Omental fat pad (tissue), 3 donors: ENCODE measurements at regions not wholly inside any gene's neighbourhood (a gene's known extent, or its start where the extent isn't known, plus 50 kb on each side); places are given as distances from the start of the nearest gene placed in this dataset.

Experiments
- ATAC-seq: fragments of 150-250 bp; one replicate; pipeline ENCODE4 v1.9.1; 2016; ENCODE audit warnings: mild to moderate bottlenecking, moderate library complexity; ENCODE audit not compliant: low FRiP score
- DNase-seq: peaks from one replicate; pipeline ENCODE4 v3.0.0-alpha.2; 2019; ENCODE audit warnings: low spot score
- TF ChIP-seq, protein P1 (sequence below), 3 donors: fragments of 450-650 bp; IDR thresholded peaks; one replicate each; pipeline ENCODE4 v1.5.1; 2016 to 2017; ENCODE audit warnings: antibody characterized with exemption in 3 of 3, mild to moderate bottlenecking in 3 of 3, moderate library complexity in 2 of 3

DNA sequence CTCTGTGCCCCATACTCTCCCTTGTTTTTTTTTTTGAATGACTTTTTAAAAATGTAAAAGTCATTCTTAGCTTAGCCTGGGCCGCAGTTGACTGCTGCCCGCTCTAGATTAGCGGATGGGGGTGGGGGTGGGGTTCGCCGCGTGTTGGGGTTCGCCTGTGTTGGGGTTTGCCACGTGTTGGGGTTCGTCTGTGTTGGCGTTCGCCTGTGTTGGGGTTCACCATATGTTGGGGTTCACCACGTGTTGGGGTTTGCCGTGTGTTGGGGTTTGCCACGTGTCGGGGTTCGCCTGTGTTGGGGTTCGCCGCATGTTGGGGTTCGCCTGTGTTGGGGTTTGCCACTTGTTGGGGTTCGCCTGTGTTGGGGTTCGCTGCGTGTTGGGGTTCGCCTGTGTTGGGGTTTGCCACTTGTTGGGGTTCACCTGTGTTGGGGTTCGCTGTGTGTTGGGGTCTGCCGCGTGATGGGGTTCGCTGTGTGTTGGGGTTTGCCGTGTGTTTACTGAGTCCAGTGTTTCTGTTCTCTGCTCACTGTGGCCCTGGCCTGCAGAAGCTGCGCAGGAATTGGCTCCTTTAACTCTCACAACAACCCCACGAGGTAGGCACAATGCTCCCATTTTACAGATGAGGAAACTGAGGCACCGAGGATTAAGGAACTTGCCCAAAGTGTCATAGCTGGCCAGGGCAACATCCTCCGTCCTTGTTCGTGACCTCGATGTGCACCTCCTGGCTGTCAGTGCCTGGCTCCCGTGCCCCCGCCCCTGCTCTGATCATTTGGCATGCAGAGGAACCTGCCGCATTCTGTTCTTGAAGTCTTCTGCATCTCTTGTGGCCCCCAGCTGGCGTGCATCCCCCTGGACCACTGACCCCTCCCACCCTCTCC is 96.6 kb upstream of the CIBAR2 start:
- DNase-seq (no peak), ATAC-seq (no peak)
- TF ChIP-seq, protein P1, sequence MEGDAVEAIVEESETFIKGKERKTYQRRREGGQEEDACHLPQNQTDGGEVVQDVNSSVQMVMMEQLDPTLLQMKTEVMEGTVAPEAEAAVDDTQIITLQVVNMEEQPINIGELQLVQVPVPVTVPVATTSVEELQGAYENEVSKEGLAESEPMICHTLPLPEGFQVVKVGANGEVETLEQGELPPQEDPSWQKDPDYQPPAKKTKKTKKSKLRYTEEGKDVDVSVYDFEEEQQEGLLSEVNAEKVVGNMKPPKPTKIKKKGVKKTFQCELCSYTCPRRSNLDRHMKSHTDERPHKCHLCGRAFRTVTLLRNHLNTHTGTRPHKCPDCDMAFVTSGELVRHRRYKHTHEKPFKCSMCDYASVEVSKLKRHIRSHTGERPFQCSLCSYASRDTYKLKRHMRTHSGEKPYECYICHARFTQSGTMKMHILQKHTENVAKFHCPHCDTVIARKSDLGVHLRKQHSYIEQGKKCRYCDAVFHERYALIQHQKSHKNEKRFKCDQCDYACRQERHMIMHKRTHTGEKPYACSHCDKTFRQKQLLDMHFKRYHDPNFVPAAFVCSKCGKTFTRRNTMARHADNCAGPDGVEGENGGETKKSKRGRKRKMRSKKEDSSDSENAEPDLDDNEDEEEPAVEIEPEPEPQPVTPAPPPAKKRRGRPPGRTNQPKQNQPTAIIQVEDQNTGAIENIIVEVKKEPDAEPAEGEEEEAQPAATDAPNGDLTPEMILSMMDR (IDR thresholded peaks at IDR 0.05): no peak

DNA sequence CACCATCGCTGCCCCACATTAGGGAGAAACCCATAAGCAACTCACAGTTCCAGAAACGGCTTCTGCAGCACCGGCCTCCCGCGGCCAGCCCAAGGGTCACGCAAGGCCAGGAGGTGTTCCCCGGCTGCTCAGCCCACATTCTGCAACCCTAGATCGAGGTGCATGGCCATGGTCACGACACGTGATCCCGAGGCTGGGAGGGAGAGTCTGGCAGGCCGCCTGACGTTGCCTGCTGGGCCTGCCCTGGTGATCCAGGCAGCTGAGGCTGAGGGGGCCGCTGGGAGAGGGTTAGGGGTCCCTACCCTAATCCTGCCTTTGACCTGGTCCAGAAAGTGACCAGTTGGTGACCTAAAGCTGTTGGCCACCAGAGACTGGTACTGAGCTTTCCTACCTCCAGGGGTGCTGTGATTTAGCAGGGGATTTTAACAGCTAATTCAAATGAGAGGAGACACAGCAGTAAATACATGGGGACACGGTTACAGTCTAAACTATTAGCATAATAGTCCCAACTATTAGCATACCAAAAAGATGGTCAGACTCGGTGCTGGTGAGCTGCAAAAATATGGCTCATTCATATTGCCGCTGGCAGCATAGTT is 97.4 kb upstream of the CIBAR2 start:
- ATAC-seq (no peak), DNase-seq (no peak)
- TF ChIP-seq, protein P1 (IDR thresholded peaks at IDR 0.05): no peak

GRCh38 chr16:85210423-85211169 is 98.3 kb upstream of the CIBAR2 start:
- no peak for DNase-seq
- ATAC-seq: no peak
- TF ChIP-seq, protein P1 (IDR thresholded peaks at IDR 0.05): no peak

- TF ChIP-seq, protein P1 (IDR thresholded peaks at IDR 0.05): no peak
- no peak for ATAC-seq
- no peak for DNase-seq
Observed at GRCh38 chr16:85211271-85211801, 99.1 kb upstream of the CIBAR2 start.

DNA sequence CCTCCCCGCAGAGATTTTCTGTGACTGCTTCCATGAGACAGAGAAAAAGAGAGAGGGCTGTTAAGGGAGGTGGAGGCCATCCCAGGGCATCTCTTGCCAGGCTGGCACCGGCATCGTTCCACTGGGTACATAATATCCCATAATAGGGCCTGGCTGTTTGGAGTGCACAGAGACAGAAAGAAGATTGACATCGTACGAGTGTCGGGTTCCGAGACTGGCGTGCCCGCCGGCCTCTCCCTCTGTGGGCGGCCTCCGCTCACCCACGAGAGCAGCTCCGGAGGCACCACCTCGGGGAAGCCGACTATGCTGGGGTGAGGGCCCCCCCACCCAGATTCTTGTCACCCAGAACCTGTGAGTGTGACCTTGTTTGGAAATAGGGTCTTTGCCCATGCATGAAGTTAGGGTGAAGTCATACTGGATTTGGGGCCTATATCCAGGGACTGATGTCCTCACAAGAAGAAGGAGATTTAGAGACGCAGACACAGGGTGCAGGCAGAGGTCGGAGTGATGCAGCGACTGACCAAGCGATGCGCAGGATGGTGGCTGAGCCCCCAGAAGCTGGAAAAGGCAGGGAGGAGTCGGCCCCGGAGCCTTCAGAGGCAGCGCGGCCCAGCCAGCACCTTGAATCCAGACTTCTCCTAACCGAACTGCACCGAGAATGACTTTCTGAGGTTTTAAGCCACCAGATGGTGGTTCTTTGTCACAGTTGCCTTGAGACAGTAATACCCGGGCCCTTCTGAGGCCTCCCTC is 101.8 kb upstream of the CIBAR2 start:
- DNase-seq: no peak
- TF ChIP-seq, protein P1 (IDR thresholded peaks at IDR 0.05): no peak
- no peak for ATAC-seq

GRCh38 chr16:85215478-85216118 is 103.3 kb upstream of the CIBAR2 start:
- ATAC-seq (no peak), DNase-seq (no peak)
- TF ChIP-seq, protein P1 (IDR thresholded peaks at IDR 0.05): no peak
